ENCODE measurements at regions not wholly inside any gene's neighbourhood (a gene's known extent, or its start where the extent isn't known, plus 50 kb on each side); places are given as distances from the start of the nearest gene placed in this dataset.

DNA sequence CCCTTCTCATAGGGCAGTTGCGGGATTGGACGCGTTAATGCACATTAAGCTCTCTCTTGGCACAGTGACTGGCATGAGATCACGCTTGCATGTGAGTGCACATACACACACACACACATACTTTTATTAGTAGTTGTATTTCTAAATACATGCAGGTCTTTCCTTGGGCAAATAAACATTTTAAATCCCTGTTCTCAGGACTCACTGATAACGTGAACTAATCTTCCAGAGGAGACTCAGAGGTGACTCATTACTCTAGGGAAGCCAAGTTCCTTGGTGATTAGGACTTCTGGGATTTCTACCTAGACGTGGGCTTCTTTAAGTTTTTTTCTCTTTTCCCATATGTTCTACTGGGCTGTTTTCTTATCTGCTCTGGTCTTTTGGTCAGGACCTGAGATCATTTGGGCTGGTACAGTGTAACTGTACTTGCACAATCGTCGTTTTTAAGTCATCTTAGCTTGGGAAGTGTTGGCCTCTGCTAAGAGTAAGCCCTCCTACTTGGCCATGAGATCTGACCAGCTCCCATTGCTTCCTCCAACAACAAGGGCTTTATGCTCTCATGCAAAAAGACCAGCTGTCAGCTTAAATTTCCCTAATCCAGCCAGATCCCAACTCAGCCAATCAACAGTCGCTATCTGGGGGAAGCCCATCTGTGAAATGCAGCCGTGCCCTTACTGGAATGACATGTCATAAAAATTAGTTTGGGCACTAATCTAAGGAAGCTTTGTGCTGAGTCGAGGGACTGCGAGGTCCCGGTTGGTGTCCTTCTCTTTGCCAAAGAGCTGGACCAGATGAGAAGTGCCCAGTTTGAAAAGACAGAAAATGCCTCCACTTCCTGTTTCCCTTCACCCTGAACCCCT lies 176.4 kb upstream of the ANKRD55 start:
- no peak for DNase-seq
- ChIA-PET CTCF (no interaction called here), POLR2A (no interaction called here)
- H3K36me3 Mint-ChIP-seq (ENCODE audit: low read depth), result no peaks in the 10 kb centered on the region
- no peak for ATAC-seq (ENCODE audit: poor library complexity)
- H3K27ac Mint-ChIP-seq, result no peak overlapping the region
- Histone ChIP-seq H3K4me1 (ENCODE audit: insufficient read depth, low read length) (no peaks in the 10 kb centered on the region), H3K27ac (ENCODE audit: low read depth in 1 of 2, low read length in 2 of 2) (no peak overlapping the region), H3K27me3 (ENCODE audit: control insufficient read depth in 1 of 2, insufficient read depth in 2 of 2, low read length in 2 of 2) (no peaks in the 10 kb centered on the region), H3K4me3 (ENCODE audit: low read length) (no peak overlapping the region), H3K36me3 (ENCODE audit: insufficient read depth, low read length) (no peaks in the 10 kb centered on the region), H3K9me3 (ENCODE audit: control insufficient read depth in 1 of 2, insufficient read depth in 1 of 2, low read length in 2 of 2) (no peaks in the 10 kb centered on the region)
- H3K27me3 Mint-ChIP-seq, result no peaks in the 10 kb centered on the region
- H3K4me1 Mint-ChIP-seq (ENCODE audit: low read depth), result peaks cover 10% of the 10 kb centered on the region
- no peak overlapping the region for H3K4me3 Mint-ChIP-seq
- intact Hi-C loops (cut with DNase I, micrococcal nuclease), result no loop called here
- TF ChIP-seq, protein P1, sequence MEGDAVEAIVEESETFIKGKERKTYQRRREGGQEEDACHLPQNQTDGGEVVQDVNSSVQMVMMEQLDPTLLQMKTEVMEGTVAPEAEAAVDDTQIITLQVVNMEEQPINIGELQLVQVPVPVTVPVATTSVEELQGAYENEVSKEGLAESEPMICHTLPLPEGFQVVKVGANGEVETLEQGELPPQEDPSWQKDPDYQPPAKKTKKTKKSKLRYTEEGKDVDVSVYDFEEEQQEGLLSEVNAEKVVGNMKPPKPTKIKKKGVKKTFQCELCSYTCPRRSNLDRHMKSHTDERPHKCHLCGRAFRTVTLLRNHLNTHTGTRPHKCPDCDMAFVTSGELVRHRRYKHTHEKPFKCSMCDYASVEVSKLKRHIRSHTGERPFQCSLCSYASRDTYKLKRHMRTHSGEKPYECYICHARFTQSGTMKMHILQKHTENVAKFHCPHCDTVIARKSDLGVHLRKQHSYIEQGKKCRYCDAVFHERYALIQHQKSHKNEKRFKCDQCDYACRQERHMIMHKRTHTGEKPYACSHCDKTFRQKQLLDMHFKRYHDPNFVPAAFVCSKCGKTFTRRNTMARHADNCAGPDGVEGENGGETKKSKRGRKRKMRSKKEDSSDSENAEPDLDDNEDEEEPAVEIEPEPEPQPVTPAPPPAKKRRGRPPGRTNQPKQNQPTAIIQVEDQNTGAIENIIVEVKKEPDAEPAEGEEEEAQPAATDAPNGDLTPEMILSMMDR (IDR thresholded peaks at IDR 0.05), result no peak
- no peaks in the 10 kb centered on the region for H3K9me3 Mint-ChIP-seq

DNA sequence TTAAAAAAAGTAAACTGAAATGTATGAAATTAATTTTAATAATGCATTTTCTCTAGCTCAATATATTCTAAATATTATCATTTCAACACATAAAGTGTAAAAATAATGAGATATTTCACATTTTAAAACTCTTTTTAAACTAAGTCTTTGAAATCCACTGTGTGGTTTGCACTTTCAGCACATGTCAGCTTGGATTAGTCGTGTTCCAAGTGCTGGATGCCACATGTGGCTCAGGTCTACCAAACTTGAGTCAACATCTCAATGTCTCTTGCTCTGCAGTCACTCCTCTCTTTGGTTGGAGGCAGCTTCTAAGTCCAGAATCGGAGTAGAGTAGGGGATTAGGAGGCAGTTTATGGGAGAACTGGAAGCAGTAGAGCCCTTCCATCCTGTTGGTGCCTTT lies 173.7 kb upstream of the ANKRD55 start:
- H3K9me3 Mint-ChIP-seq, result no peaks in the 10 kb centered on the region
- no peak overlapping the region for H3K27ac Mint-ChIP-seq
- H3K9me3 ChIP-seq (ENCODE audit: control insufficient read depth in 1 of 2, insufficient read depth in 1 of 2, low read length in 2 of 2), result no peaks in the 10 kb centered on the region
- ChIA-PET POLR2A (interaction anchor here (1.5 kb wide), 1 partner anchor 13 kb away, joined by 3 read pairs; no protein-coding TSS in a partner anchor), CTCF (no interaction called here)
- H3K4me1 ChIP-seq (ENCODE audit: insufficient read depth, low read length), result no peaks in the 10 kb centered on the region
- H3K27ac ChIP-seq (ENCODE audit: low read depth in 1 of 2, low read length in 2 of 2), result no peak overlapping the region
- no peak for ATAC-seq (ENCODE audit: poor library complexity)
- no peak overlapping the region for H3K4me3 Mint-ChIP-seq
- DNase-seq, result no peak
- no peaks in the 10 kb centered on the region for H3K4me1 Mint-ChIP-seq (ENCODE audit: low read depth)
- no peaks in the 10 kb centered on the region for H3K36me3 Mint-ChIP-seq (ENCODE audit: low read depth)
- no peaks in the 10 kb centered on the region for H3K27me3 ChIP-seq (ENCODE audit: control insufficient read depth in 1 of 2, insufficient read depth in 2 of 2, low read length in 2 of 2)
- H3K4me3 ChIP-seq (ENCODE audit: low read length), result no peak overlapping the region
- intact Hi-C loops (cut with DNase I, micrococcal nuclease), result no loop called here
- H3K36me3 ChIP-seq (ENCODE audit: insufficient read depth, low read length), result no peaks in the 10 kb centered on the region
- TF ChIP-seq, protein P1 (IDR thresholded peaks at IDR 0.05), result no peak
- no peaks in the 10 kb centered on the region for H3K27me3 Mint-ChIP-seq

DNA sequence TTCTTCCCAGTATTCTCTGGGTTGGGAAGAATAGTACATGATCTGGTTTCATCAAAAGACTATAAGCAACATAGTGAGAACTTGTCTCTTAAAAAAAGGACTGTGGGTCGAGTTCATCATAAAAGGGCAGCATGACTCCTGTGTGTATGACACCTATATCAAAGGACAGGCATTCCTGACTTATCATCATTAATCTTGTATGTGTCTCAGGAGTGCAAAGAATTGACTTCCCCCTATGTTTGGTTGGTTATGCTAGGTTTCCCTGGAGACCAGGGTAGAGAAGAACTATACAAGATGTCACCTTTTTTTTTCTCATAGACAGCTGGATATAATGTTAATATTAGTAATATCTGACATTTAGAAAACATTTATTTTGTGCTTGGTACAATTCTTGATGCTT lies 173.1 kb upstream of the ANKRD55 start:
- no peak overlapping the region for H3K4me3 Mint-ChIP-seq
- Histone ChIP-seq H3K4me3 (ENCODE audit: low read length) (no peak overlapping the region), H3K4me1 (ENCODE audit: insufficient read depth, low read length) (no peaks in the 10 kb centered on the region), H3K9me3 (ENCODE audit: control insufficient read depth in 1 of 2, insufficient read depth in 1 of 2, low read length in 2 of 2) (no peaks in the 10 kb centered on the region), H3K36me3 (ENCODE audit: insufficient read depth, low read length) (no peaks in the 10 kb centered on the region), H3K27me3 (ENCODE audit: control insufficient read depth in 1 of 2, insufficient read depth in 2 of 2, low read length in 2 of 2) (no peaks in the 10 kb centered on the region), H3K27ac (ENCODE audit: low read depth in 1 of 2, low read length in 2 of 2) (no peak overlapping the region)
- POLR2A ChIA-PET, result interaction anchor here (0.6 to 1.5 kb wide), 2 partner anchors 13 to 462 kb away, joined by 3 to 4 read pairs; no protein-coding TSS in a partner anchor
- H3K27me3 Mint-ChIP-seq, result no peaks in the 10 kb centered on the region
- no peaks in the 10 kb centered on the region for H3K36me3 Mint-ChIP-seq (ENCODE audit: low read depth)
- H3K27ac Mint-ChIP-seq, result no peak overlapping the region
- CTCF ChIA-PET, result no interaction called here
- intact Hi-C loops (cut with DNase I, micrococcal nuclease), result no loop called here
- H3K4me1 Mint-ChIP-seq (ENCODE audit: low read depth), result no peaks in the 10 kb centered on the region
- DNase-seq (no peak), ATAC-seq (ENCODE audit: poor library complexity) (no peak)
- TF ChIP-seq, protein P1 (IDR thresholded peaks at IDR 0.05), result no peak
- no peaks in the 10 kb centered on the region for H3K9me3 Mint-ChIP-seq

Data from CD4-positive, alpha-beta T cell (primary cell).